NCI-H460 (cell line): ENCODE measurements at regions not wholly inside any gene's neighbourhood (a gene's known extent, or its start where the extent isn't known, plus 50 kb on each side); places are given as distances from the start of the nearest gene placed in this dataset.

Experiments
- DNase-seq: peaks from one replicate; pipeline ENCODE4 v3.0.0-alpha.2; 2016; ENCODE audit warnings: low read depth; ENCODE audit errors: extremely low read depth

- no peak for DNase-seq
Measured at GRCh38 chr5:52665559-52665958, 122.2 kb upstream of the ITGA1 start.

GRCh38 chr5:52668139-52668538, 119.6 kb upstream of the ITGA1 start:
- DNase-seq = no peak

GRCh38 chr5:52668544-52669185, 119.1 kb upstream of the ITGA1 start:
- DNase-seq = no peak

GRCh38 chr5:52672459-52672858, 115.3 kb upstream of the ITGA1 start:
- no peak for DNase-seq

GRCh38 chr5:52673495-52673894, 114.2 kb upstream of the ITGA1 start:
- no peak for DNase-seq

GRCh38 chr5:52674815-52675545, 112.7 kb upstream of the ITGA1 start:
- DNase-seq = no peak

GRCh38 chr5:52682492-52682891, 105.2 kb upstream of the ITGA1 start:
- DNase-seq = no peak

- no peak for DNase-seq
Measured at GRCh38 chr5:52684051-52684450, 103.7 kb upstream of the ITGA1 start.

GRCh38 chr5:52685566-52685965, 102.2 kb upstream of the ITGA1 start:
- no peak for DNase-seq

GRCh38 chr5:52685971-52686370, 101.7 kb upstream of the ITGA1 start:
- DNase-seq = no peak

- no peak for DNase-seq
Measured at GRCh38 chr5:52690236-52690768, 97.4 kb upstream of the ITGA1 start.

GRCh38 chr5:52692039-52692438, 95.7 kb upstream of the ITGA1 start:
- DNase-seq = no peak

GRCh38 chr5:52692606-52693005, 95.1 kb upstream of the ITGA1 start:
- no peak for DNase-seq

- peak; percentile 13 for DNase-seq
Measured at GRCh38 chr5:52693280-52693679, 94.4 kb upstream of the ITGA1 start.

GRCh38 chr5:52693836-52694235, 93.9 kb upstream of the ITGA1 start:
- DNase-seq = no peak

- no peak for DNase-seq
Measured at GRCh38 chr5:52694648-52695047, 93.1 kb upstream of the ITGA1 start.

GRCh38 chr5:52702877-52703276, 84.8 kb upstream of the ITGA1 start:
- no peak for DNase-seq

- DNase-seq = no peak
Measured at GRCh38 chr5:52703321-52703720, 84.4 kb upstream of the ITGA1 start.

- no peak for DNase-seq
Measured at GRCh38 chr5:52705720-52706119, 82.0 kb upstream of the ITGA1 start.

GRCh38 chr5:52706775-52707174, 80.9 kb upstream of the ITGA1 start:
- no peak for DNase-seq

GRCh38 chr5:52707616-52708015, 80.1 kb upstream of the ITGA1 start:
- DNase-seq = no peak

- DNase-seq = no peak
Measured at GRCh38 chr5:52708463-52708862, 79.3 kb upstream of the ITGA1 start.
